K562 (cell line): ENCODE measurements at regions not wholly inside any gene's neighbourhood (a gene's known extent, or its start where the extent isn't known, plus 50 kb on each side); places are given as distances from the start of the nearest gene placed in this dataset.

ENCODE experiments used
- ATAC-seq: fragments of 200-7000 bp; cut with Tn5 transposase; 3 replicates; pipeline ENCODE4 v1.9.1; 2020; ENCODE audit warnings: moderate library complexity
- BruUV-seq: library from RNA; stranded (reverse); fragments of 400-500 nt; replicated peaks from 2 replicates; lab custom pipeline; 2021; lab: Mats Ljungman, UMichigan
- CTCF ChIA-PET: fragments of 300-600 bp; formaldehyde crosslinking; extraction: SDS; loops from one replicate; lab custom pipeline; 2021; ENCODE audit warnings: low intra/inter-chr PET ratio; lab: Yijun Ruan, JAX
- POLR2A ChIA-PET: fragments of 300-600, 350-650 bp; sonication (Branson Sonifier 250); formaldehyde crosslinking; extraction: SDS; loops from one replicate; lab custom pipeline; 2021; ENCODE audit warnings: antibody characterized with exemption, inconsistent platforms; lab: Yijun Ruan, JAX
- DNase-seq, 4 experiments: peaks; one replicate each; pipeline versions ENCODE4 v3.0.0 to v3.0.0-alpha.2; 2011 to 2018; ENCODE audit warnings: low spot score in 3 of 4, mixed read lengths in 3 of 4; ENCODE audit errors: extremely low read depth in 1 of 4
- FAIRE-seq: peaks from 2 replicates; lab custom pipeline; 2011; peaks lifted over from hg19 to GRCh38; lab: Jason Lieb, UNC
- H2AFZ ChIP-seq: 2 replicates; pipeline ENCODE4 v1.6.0; 2011; ENCODE audit warnings: low read depth, low read length, control low read depth, inconsistent platforms
- H3K27ac ChIP-seq: fragments of 200-600 bp; 3 replicates; pipeline ENCODE4 v1.8.0; 2011; ENCODE audit warnings: low read depth, mild to moderate bottlenecking, control low read depth, inconsistent platforms, low read length, moderate library complexity, mixed read lengths; ENCODE audit errors: extremely low read depth
- H3K27me3 ChIP-seq, 2 experiments: fragments of 300-600 bp in 1 of 2; 2 replicates in 1 of 2; 3 replicates in 1 of 2; pipeline versions ENCODE4 v1.6.0 to v1.8.0; 2011; ENCODE audit warnings: inconsistent platforms in 2 of 2, low read length in 2 of 2, mild to moderate bottlenecking in 1 of 2, mixed read lengths in 1 of 2, moderate library complexity in 1 of 2; ENCODE audit not compliant: control insufficient read depth in 2 of 2, insufficient read depth in 2 of 2
- H3K36me3 ChIP-seq: fragments of 300-600 bp; 3 replicates; pipeline ENCODE4 v1.8.0; 2011; ENCODE audit warnings: mild to moderate bottlenecking, low read length, inconsistent platforms; ENCODE audit not compliant: control insufficient read depth, insufficient read depth
- H3K4me1 ChIP-seq, 2 experiments: fragments of 200-600 bp in 1 of 2; replicated peaks in 1 of 2; 2 replicates in 1 of 2; 3 replicates in 1 of 2; pipeline versions ENCODE4 v1.5.1 to v1.8.0; 2011; ENCODE audit warnings: inconsistent platforms in 2 of 2, low read length in 2 of 2, mild to moderate bottlenecking in 1 of 2, mixed read lengths in 1 of 2, moderate library complexity in 1 of 2; ENCODE audit not compliant: control insufficient read depth in 2 of 2, insufficient read depth in 2 of 2
- H3K4me2 ChIP-seq: 2 replicates; pipeline ENCODE4 v1.6.1; 2011; ENCODE audit warnings: low read length, control low read depth, inconsistent platforms, mixed read lengths; ENCODE audit not compliant: insufficient read depth
- H3K4me3 ChIP-seq: fragments of 200-600 bp; sonication (generic), shearing (Covaris generic); 2 replicates; pipeline ENCODE4 v1.5.1; 2016; ENCODE audit warnings: control low read depth, inconsistent platforms
- H3K79me2 ChIP-seq: fragments of 200-600 bp; 3 replicates; pipeline ENCODE4 v1.8.0; 2011; ENCODE audit warnings: low read length, inconsistent platforms; ENCODE audit not compliant: control insufficient read depth, insufficient read depth
- H3K9ac ChIP-seq, 2 experiments: 2 replicates each; pipeline versions ENCODE4 v1.6.0 to v1.6.1; 2011; ENCODE audit warnings: low read depth in 2 of 2, low read length in 2 of 2, control low read depth in 1 of 2, inconsistent platforms in 1 of 2, mild to moderate bottlenecking in 1 of 2, mixed read lengths in 1 of 2; ENCODE audit not compliant: insufficient read depth in 1 of 2
- H3K9me1 ChIP-seq: one replicate; pipeline ENCODE4 v1.6.0; 2011; ENCODE audit warnings: inconsistent platforms, mild to moderate bottlenecking, low read length, moderate library complexity; ENCODE audit not compliant: control insufficient read depth, insufficient read depth
- H3K9me3 ChIP-seq: replicated peaks from 2 replicates; pipeline ENCODE4 v1.5.1; 2011; ENCODE audit warnings: low read depth, low read length, inconsistent platforms; ENCODE audit not compliant: control insufficient read depth, insufficient read depth
- H4K20me1 ChIP-seq: replicated peaks from 2 replicates; pipeline ENCODE4 v1.6.1; 2011; ENCODE audit warnings: low read length, inconsistent platforms, mixed read lengths; ENCODE audit not compliant: control insufficient read depth, insufficient read depth
- BACH1 ChIP-seq: fragments of 200-800 bp; sonication (Bioruptor generic); IDR thresholded peaks from 2 replicates; pipeline ENCODE4 v1.6.1; 2016; ENCODE audit warnings: missing genetic modification characterization, missing compliant biosample characterization
- FOXM1 ChIP-seq, 2 experiments: fragments of 450-650 bp in 1 of 2; sonication (generic) in 1 of 2; formaldehyde crosslinking in 1 of 2; IDR thresholded peaks; 2 replicates each; pipeline versions ENCODE4 v1.6.1 to v1.9.0; 2017 to 2022; ENCODE audit warnings: low read depth in 2 of 2, mild to moderate bottlenecking in 2 of 2, missing genetic modification reagents in 1 of 2, moderate library complexity in 1 of 2
- MEIS2 ChIP-seq: fragments of 450-650 bp; IDR thresholded peaks from 2 replicates; pipeline ENCODE4 v1.6.1; 2014; ENCODE audit warnings: mild to moderate bottlenecking; ENCODE audit not compliant: partially characterized antibody
- ZNF561 ChIP-seq: fragments of 450-650 bp; formaldehyde crosslinking; conservative IDR thresholded peaks from 2 replicates; pipeline ENCODE4 v1.4.0; 2020; ENCODE audit warnings: mild to moderate bottlenecking, moderate library complexity
- WGBS: fragments of 100-300 bp; shearing (Covaris generic); methylation state at CpG from one replicate; pipeline ENCODE4 v1.1.6; 2016; ENCODE audit warnings: low coverage, mixed read lengths; ENCODE audit not compliant: insufficient coverage; ENCODE audit errors: missing lambda C conversion rate; 5-methylcytosine and 5-hydroxymethylcytosine counted together
- in situ Hi-C: fragments of 300-500 bp; cut with MboI; formaldehyde crosslinking; loops from 4 replicates; pipeline ENCODE4 v1.15.0; 2018; ENCODE audit warnings: inconsistent platforms, mixed read lengths
- intact Hi-C: fragments of 100-400 bp; cut with micrococcal nuclease; formaldehyde crosslinking; loops from 2 replicates; pipeline ENCODE4 v1.14.2; 2022

GRCh38 chr22:46058591-46059519 is 81.9 kb upstream of the WNT7B start:
- H3K27ac ChIP-seq = no peak overlapping the region
- no peak overlapping the region for H3K4me3 ChIP-seq
- TF ChIP-seq FOXM1 (IDR thresholded peaks at IDR 0.05; ENCODE audit: low read depth) = no peak
- no peak for TF ChIP-seq FOXM1 (CRISPR knock-in tag; IDR thresholded peaks at IDR 0.05; ENCODE audit: low read depth)
- no peak for TF ChIP-seq MEIS2
- no peak for TF ChIP-seq ZNF561 (CRISPR knock-in tag)
- TF ChIP-seq BACH1 (tag) = no peak
- H3K4me2 ChIP-seq = no peak overlapping the region
- peaks cover 0 to 5% of the 10 kb centered on the region in 2 experiments; a peak in 2 of 5 replicates for H3K27me3 ChIP-seq
- ChIA-PET CTCF (no interaction called here), POLR2A (interaction anchor here (0.9 to 1.0 kb wide), 2 partner anchors 8 to 11 kb away, joined by 3 to 4 read pairs; no protein-coding TSS in a partner anchor)
- H3K9me1 ChIP-seq = no peaks in the 10 kb centered on the region
- no peaks in the 10 kb centered on the region for H3K79me2 ChIP-seq
- H4K20me1 ChIP-seq = no peaks in the 10 kb centered on the region
- peak overlapping the region; percentile 40; the same call in 1 of the 2 replicates for H2AFZ ChIP-seq
- no peak for FAIRE-seq
- H3K4me1 ChIP-seq = peaks cover 4 to 20% of the 10 kb centered on the region in 2 experiments; a peak in 3 of 5 replicates
- DNase-seq = no peak
- H3K9me3 ChIP-seq = no peaks in the 10 kb centered on the region
- H3K9ac ChIP-seq = 0 out of 4 replicates have a peak overlapping the region, but pooled peaks of 1 of the 2 experiments have one; percentile 35
- no peaks in the 10 kb centered on the region for H3K36me3 ChIP-seq
- intact Hi-C loops = no loop called here
- WGBS = 40% methylated on average over 18 of the region's 25 CpGs
- ATAC-seq = no peak
- in situ Hi-C loops = no loop called here
- BruUV-seq = no TSS peak
